ENCODE measurements at regions not wholly inside any gene's neighbourhood (a gene's known extent, or its start where the extent isn't known, plus 50 kb on each side); places are given as distances from the start of the nearest gene placed in this dataset.

GRCh38 chr4:56240554-56241174, 146.6 kb downstream of the AASDH start:
- no peak for DNase-seq (ENCODE audit: low read depth)

- DNase-seq (ENCODE audit: low read depth): no peak
Observed at GRCh38 chr4:56238251-56238650, 149.0 kb downstream of the AASDH start.

GRCh38 chr4:56235725-56236124, 151.6 kb downstream of the AASDH start:
- no peak for DNase-seq (ENCODE audit: low read depth)

- DNase-seq (ENCODE audit: low read depth): no peak
Observed at GRCh38 chr4:56235011-56235410, 152.3 kb downstream of the AASDH start.

GRCh38 chr4:56234098-56234497, 153.2 kb downstream of the AASDH start:
- DNase-seq (ENCODE audit: low read depth): no peak

- no peak for DNase-seq (ENCODE audit: low read depth)
Observed at GRCh38 chr4:56231410-56231809, 155.9 kb downstream of the AASDH start.

GRCh38 chr4:56229947-56230346, 157.3 kb downstream of the AASDH start:
- DNase-seq (ENCODE audit: low read depth): no peak

GRCh38 chr4:56227301-56227835, 159.9 kb downstream of the AASDH start:
- no peak for DNase-seq (ENCODE audit: low read depth)

- no peak for DNase-seq (ENCODE audit: low read depth)
Observed at GRCh38 chr4:56226579-56226978, 160.7 kb downstream of the AASDH start.

GRCh38 chr4:56224641-56225040, 162.7 kb downstream of the AASDH start:
- no peak for DNase-seq (ENCODE audit: low read depth)

- peak; percentile 35 for DNase-seq (ENCODE audit: low read depth)
Observed at GRCh38 chr4:56222514-56222913, 164.8 kb downstream of the AASDH start.

- no peak for DNase-seq (ENCODE audit: low read depth)
Observed at GRCh38 chr4:56220261-56220660, 167.0 kb downstream of the AASDH start.

GRCh38 chr4:56219447-56219846, 167.8 kb downstream of the AASDH start:
- DNase-seq (ENCODE audit: low read depth): no peak

GRCh38 chr4:56218230-56218895, 168.9 kb downstream of the AASDH start:
- no peak for DNase-seq (ENCODE audit: low read depth)

- no peak for DNase-seq (ENCODE audit: low read depth)
Observed at GRCh38 chr4:56217343-56217890, 169.9 kb downstream of the AASDH start.

GRCh38 chr4:56215901-56216300, 171.4 kb downstream of the AASDH start:
- DNase-seq (ENCODE audit: low read depth): no peak

- no peak for DNase-seq (ENCODE audit: low read depth)
Observed at GRCh38 chr4:56215141-56215783, 172.0 kb downstream of the AASDH start.

GRCh38 chr4:56213543-56213942, 173.7 kb downstream of the AASDH start:
- DNase-seq (ENCODE audit: low read depth): no peak

- DNase-seq (ENCODE audit: low read depth): no peak
Observed at GRCh38 chr4:56212774-56213173, 174.5 kb downstream of the AASDH start.

- no peak for DNase-seq (ENCODE audit: low read depth)
Observed at GRCh38 chr4:56211202-56211601, 176.1 kb downstream of the AASDH start.

GRCh38 chr4:56210397-56210796, 176.9 kb downstream of the AASDH start:
- no peak for DNase-seq (ENCODE audit: low read depth)

- DNase-seq (ENCODE audit: low read depth): no peak
Observed at GRCh38 chr4:56209767-56210166, 177.5 kb downstream of the AASDH start.

- DNase-seq (ENCODE audit: low read depth): no peak
Observed at GRCh38 chr4:56208103-56208502, 179.2 kb downstream of the AASDH start.
